ENCODE measurements at regions not wholly inside any gene's neighbourhood (a gene's known extent, or its start where the extent isn't known, plus 50 kb on each side); places are given as distances from the start of the nearest gene placed in this dataset.

DNA sequence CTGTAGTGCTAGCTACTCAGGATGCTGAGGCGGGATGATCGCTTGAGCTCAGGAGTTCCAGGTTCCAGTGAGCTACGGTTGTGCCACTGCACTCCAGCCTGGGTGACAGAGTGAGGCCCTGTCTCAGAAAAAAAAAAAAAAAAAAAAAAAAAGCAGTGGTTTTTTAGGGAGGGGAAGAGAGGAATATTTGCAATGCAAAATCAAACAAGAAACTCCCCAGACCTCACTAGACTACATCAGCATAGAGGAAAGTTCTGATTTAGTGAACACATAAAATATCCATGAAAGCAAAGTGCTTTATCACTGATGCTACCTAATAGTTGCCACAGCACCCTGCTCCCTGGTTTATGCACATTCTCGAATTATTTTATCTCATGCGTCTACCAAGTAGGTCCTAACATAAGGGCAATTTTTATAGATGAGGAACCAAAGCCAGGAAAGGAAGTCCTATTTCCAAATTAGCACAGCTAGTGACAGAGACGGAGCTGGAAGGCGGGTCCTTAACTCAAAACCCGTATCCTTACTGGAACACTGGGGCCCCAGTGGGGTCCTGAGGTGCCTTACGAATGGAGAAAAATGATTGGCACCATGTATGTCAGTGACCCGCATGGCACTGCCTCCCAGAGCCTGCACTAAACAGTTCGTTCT, 50.7 kb upstream of the GPR157 start:
- DNase-seq (ENCODE audit: low spot score) = no peak

DNA sequence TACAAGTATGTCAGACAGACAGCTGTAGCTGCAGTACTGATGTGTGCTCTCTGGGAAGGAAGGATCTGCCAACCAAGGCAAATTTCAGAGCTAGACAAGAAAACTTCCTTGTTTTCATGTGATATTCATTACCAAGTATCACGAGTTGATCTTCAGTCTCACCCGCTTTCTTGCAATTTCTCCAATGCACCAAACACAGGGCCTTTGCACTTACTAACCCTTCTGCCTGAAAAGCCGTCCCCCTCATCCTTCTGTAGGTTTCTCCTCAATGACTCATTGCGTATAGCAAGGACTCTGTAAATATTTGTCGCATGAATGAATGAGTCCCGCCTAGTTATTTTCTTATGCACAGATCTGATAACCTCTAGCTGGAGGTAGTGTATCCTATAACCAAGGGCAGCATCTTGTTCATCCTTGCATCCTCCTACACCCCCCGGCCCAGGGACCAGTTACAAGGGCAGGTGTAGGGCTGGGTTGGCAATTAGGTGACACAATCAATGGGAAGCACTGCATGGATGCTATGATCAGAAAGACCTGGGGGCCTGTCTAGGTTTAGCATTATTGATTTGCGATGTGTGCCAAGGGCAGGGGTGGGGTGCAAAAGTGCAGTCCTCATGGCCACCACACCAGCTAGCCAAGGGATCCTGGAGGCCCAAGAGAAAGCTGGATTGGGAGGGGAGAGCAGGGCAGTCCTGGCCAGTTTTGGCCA, 51.4 kb upstream of the GPR157 start:
- peak; percentile 59 for DNase-seq (ENCODE audit: low spot score)

DNA sequence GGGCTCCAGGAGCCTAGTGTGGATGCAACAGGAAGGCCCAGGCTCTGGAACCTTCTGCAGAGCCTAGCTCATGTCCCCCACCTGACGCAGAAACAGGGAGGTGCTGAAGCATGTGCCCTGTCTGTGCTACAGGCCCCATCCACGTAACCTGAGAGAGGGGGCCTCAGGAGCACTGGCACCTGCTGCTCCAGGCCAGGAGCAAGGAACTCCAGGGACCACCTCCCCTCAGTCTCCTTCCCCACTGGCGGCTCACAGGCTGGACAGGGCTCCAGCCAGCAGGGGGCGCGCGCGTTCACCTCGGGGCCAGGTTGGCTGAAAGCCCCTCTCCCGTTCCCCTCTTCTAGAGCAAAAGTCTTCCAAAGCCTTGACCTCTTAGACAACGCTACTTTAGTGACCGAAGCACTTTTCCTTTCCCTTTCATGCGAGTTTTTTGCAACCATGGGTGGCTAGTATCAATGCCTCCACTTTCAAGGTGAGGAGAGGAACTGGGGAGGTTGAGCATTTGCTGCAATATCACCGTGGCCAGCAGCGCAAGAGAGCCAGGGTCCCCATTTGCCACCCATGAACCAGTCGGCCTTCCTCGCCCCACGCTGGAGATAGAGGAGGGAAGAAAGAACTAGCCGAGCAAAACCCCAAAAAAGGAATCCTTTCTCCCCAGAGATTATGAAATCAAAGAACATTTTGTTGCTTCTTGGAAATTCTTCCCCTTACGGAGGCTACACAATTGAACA, 52.4 kb upstream of the GPR157 start:
- DNase-seq (ENCODE audit: low spot score) = peak; percentile 77

DNA sequence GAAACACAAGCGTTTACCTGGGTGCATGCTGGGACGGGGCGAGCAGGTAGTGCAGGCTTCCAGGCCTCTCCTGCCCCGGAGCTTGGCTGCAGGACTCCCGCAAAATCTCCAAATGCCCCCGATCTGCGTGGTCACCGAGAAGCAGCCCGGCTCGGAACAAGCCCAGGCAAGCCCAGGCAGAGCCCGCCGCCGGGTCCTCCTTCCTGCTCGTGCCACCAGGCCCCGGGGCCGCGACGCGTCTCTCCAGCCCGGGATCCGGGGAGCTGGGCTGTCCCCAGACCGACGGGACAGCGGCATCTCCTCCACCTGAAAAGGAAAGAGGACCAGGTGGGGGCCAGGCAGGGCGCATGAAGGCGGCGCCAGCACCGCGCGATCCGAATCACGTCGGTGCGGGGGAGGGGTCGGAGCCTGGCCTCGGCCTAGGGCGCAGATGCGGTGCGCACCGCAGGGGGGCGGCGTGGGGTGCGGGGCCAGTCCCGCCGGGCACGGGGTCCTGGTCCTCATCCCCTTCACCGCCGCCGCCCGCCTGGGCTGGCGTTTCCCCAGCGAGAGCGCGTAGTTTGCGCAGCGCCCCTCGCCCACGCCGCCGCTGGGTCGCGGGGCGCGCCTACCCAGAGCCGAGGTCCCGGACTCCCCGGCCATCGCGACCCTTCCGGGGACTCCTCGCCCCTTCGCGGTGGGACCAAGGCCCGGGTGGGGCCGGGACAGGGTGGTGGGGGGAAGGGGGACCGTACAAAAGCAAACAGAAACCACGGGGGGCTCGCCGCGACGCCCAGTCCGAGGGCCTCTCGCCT, 52.4 kb upstream of the H6PD start:
- DNase-seq (ENCODE audit: low spot score) = peak; percentile 54

DNA sequence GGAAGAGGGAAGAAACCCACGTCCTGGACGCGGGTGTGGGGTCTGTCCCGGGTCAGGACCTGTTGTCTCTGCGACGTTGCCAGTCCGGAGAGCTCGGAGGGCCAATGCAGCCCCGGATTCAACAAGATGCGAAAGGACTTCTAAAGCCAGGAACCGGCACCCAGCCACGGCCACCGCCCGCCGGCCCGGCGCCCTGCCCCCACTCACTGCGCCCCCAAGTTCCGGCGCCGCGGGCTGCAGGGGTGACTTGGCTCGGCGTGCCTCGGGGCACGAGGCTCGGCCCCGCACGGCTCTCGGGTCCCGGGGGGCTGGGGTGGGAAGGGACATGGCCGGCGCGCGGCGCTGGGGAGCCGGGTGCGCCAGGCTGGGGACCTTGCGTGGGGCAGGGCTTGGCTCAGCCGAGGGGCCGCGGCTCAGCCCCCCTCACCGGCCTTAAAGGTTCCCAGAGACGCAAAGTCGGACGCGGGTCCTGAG, 51.8 kb upstream of the H6PD start:
- DNase-seq (ENCODE audit: low spot score) = no peak

DNA sequence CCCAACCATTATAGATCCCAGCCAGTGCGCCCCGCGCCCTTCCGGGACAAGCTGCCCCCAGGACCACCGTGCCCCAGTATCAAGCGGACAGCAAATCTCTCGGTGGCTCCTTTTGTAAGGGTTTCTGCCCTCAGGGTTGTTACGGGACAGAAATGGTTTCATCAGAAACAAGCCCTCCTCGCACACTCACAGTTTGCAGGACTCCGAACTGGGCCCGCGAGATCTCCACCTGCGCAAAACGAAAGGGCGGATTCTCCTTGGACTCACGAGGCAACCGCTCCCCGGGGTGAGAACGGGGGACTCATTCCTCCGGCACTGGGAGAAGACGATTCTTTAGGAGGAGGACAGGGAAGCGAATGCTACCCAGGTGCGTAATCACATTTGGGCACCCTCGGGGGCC, 51.1 kb upstream of the H6PD start:
- DNase-seq (ENCODE audit: low spot score) = no peak

DNA sequence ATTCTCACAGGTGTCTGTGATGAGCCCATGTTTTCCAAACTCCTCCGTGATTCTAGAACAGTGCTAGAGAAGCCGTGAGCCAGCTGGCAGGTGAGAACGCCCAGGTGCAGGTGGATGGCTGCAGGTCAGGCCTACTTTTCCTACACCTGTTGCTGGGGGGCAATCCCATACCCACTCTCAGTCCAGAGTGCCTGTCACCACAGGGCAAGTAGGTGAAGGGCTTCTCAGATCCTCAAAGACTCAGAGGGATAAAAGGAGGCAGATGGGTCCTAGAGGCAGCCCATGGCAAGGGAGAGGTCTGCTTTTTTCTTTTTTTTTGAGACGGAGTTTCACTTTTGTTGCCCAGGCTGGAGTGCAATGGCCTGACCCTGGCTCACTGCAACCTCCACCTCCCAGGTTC, 50.7 kb upstream of the H6PD start:
- no peak for DNase-seq (ENCODE audit: low spot score)

DNA sequence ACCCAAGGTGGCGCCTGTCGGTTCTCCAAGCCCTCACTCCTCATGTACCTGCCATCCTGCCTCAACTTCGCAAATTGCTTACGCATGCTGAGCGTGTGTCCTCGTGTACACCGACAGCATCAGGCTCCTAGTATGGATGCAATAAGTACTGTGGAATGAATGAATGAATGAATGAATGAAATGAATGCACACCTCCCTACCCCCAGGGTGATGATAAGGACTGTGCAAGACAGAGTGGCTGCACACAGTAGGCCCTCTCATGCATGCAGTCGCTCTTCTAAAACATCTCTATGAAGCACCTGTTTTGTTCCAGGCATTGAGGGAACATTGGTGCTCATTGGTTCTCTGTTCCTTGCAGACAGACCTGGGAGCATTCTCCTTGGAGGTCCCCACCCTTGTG, 49.8 kb upstream of the H6PD start:
- DNase-seq (ENCODE audit: low spot score) = no peak
